H1 (cell line): ENCODE measurements at regions not wholly inside any gene's neighbourhood (a gene's known extent, or its start where the extent isn't known, plus 50 kb on each side); places are given as distances from the start of the nearest gene placed in this dataset.

Experiments
- CTCF ChIA-PET: fragments of 300-600 bp; sonication (Branson Sonifier 250); formaldehyde crosslinking; loops from one replicate; lab custom pipeline; 2021; ENCODE audit not compliant: partially characterized antibody; lab: Charles Lee
- POLR2A ChIA-PET: fragments of 300-600 bp; sonication (Branson Sonifier 250); formaldehyde crosslinking; loops from one replicate; lab custom pipeline; 2021; ENCODE audit warnings: inconsistent platforms; ENCODE audit not compliant: partially characterized antibody; lab: Charles Lee
- DNase-seq, 2 experiments: peaks; one replicate each; pipeline versions ENCODE4 v3.0.0 to v3.0.0-alpha.2; 2010 to 2022; ENCODE audit warnings: low spot score in 2 of 2, low read depth in 1 of 2, mixed read lengths in 1 of 2
- FAIRE-seq: peaks from 2 replicates; lab custom pipeline; 2011; peaks lifted over from hg19 to GRCh38; lab: Jason Lieb, UNC
- H2AFZ ChIP-seq: 2 replicates; pipeline ENCODE4 v1.8.1; 2012; ENCODE audit warnings: low read length, inconsistent platforms
- H2AK5ac ChIP-seq: 2 replicates; pipeline ENCODE4 v1.6.1; 2013; ENCODE audit warnings: low read depth, low read length
- H2BK120ac ChIP-seq: replicated peaks from 2 replicates; pipeline ENCODE3; 2013; ENCODE audit warnings: low read depth, low read length, inconsistent platforms
- H2BK12ac ChIP-seq: 2 replicates; pipeline ENCODE4 v1.6.1; 2013; ENCODE audit warnings: low read depth, low read length
- H2BK15ac ChIP-seq: 2 replicates; pipeline ENCODE4 v1.6.1; 2013; ENCODE audit warnings: low read length
- H2BK20ac ChIP-seq: 2 replicates; pipeline ENCODE4 v1.6.1; 2013; ENCODE audit warnings: low read length
- H2BK5ac ChIP-seq: 2 replicates; pipeline ENCODE4 v1.6.1; 2013; ENCODE audit warnings: low read depth, low read length
- H3K14ac ChIP-seq: 2 replicates; pipeline ENCODE4 v1.6.1; 2013; ENCODE audit warnings: inconsistent platforms; ENCODE audit not compliant: insufficient read length
- H3K18ac ChIP-seq: 2 replicates; pipeline ENCODE4 v1.6.1; 2013; ENCODE audit warnings: low read length; ENCODE audit errors: extremely low read depth
- H3K23ac ChIP-seq: 2 replicates; pipeline ENCODE4 v1.6.1; 2013; ENCODE audit warnings: inconsistent platforms; ENCODE audit not compliant: insufficient read length
- H3K23me2 ChIP-seq: 2 replicates; pipeline ENCODE4 v1.6.1; 2013; ENCODE audit warnings: low read depth, low read length
- H3K27ac ChIP-seq: 2 replicates; pipeline ENCODE4 v1.6.1; 2011; ENCODE audit warnings: low read depth, low read length, inconsistent platforms
- H3K27me3 ChIP-seq, 4 experiments: replicated peaks in 1 of 4; 1 replicate in 1 of 4; 2 replicates in 3 of 4; pipeline versions ENCODE4 v1.6.1 to v1.8.1; 2011 to 2013; ENCODE audit warnings: low read length in 3 of 4, mild to moderate bottlenecking in 3 of 4, inconsistent platforms in 2 of 4, mixed read lengths in 2 of 4, moderate library complexity in 1 of 4; ENCODE audit not compliant: control insufficient read depth in 3 of 4, insufficient read depth in 3 of 4; ENCODE audit errors: extremely low read depth in 1 of 4
- H3K36me3 ChIP-seq, 4 experiments: 2 replicates each; pipeline versions ENCODE4 v1.6.1 to v1.8.1; 2011 to 2013; ENCODE audit warnings: mild to moderate bottlenecking in 4 of 4, low read length in 3 of 4, moderate library complexity in 2 of 4, control low read depth in 1 of 4, inconsistent platforms in 1 of 4; ENCODE audit not compliant: insufficient read depth in 4 of 4, control insufficient read depth in 2 of 4
- H3K4ac ChIP-seq: replicated peaks from 2 replicates; pipeline ENCODE3; 2013; ENCODE audit warnings: low read length, low read depth, mixed read lengths, inconsistent platforms; ENCODE audit not compliant: insufficient read length
- H3K4me1 ChIP-seq, 4 experiments: replicated peaks in 1 of 4; 1 replicate in 1 of 4; 2 replicates in 3 of 4; pipeline versions ENCODE4 v1.6.1 to v1.8.1; 2011 to 2013; ENCODE audit warnings: low read length in 3 of 4, inconsistent platforms in 2 of 4, mixed read lengths in 1 of 4; ENCODE audit not compliant: insufficient read depth in 4 of 4, control insufficient read depth in 3 of 4
- H3K4me2 ChIP-seq, 2 experiments: 2 replicates each; pipeline versions ENCODE4 v1.6.1 to v1.8.1; 2011 to 2013; ENCODE audit warnings: low read depth in 2 of 2, low read length in 2 of 2, control low read depth in 1 of 2, inconsistent platforms in 1 of 2, mild to moderate bottlenecking in 1 of 2; ENCODE audit not compliant: insufficient read depth in 1 of 2
- H3K4me3 ChIP-seq, 4 experiments: fragments of 200-600, 300-600 bp in 1 of 4; sonication (generic), shearing (Covaris generic), sonication (Bioruptor Twin) in 1 of 4; 2 replicates each; pipeline versions ENCODE4 v1.5.1 to v1.8.1; 2011 to 2016; ENCODE audit warnings: low read length in 4 of 4, low read depth in 3 of 4, control low read depth in 2 of 4, inconsistent platforms in 2 of 4, mild to moderate bottlenecking in 2 of 4, mixed read lengths in 1 of 4, moderate library complexity in 1 of 4; ENCODE audit not compliant: insufficient read depth in 2 of 4; ENCODE audit errors: extremely low read depth in 1 of 4
- H3K56ac ChIP-seq: replicated peaks from 2 replicates; pipeline ENCODE3; 2013; ENCODE audit warnings: low read depth, mild to moderate bottlenecking, mixed read lengths, low read length, inconsistent platforms; ENCODE audit not compliant: insufficient read length
- H3K79me1 ChIP-seq: 2 replicates; pipeline ENCODE4 v1.6.1; 2013; ENCODE audit warnings: low read depth, low read length, control low read depth
- H3K79me2 ChIP-seq, 2 experiments: 2 replicates each; pipeline versions ENCODE4 v1.6.1 to v1.8.1; 2012 to 2013; ENCODE audit warnings: low read length in 2 of 2, mild to moderate bottlenecking in 2 of 2, inconsistent platforms in 1 of 2; ENCODE audit not compliant: insufficient read depth in 2 of 2, control insufficient read depth in 1 of 2
- H3K9ac ChIP-seq, 4 experiments: replicated peaks in 1 of 4; 1 replicate in 1 of 4; 2 replicates in 3 of 4; pipeline versions ENCODE4 v1.6.1 to v1.8.1; 2011 to 2013; ENCODE audit warnings: low read depth in 3 of 4, low read length in 3 of 4, control low read depth in 2 of 4, mild to moderate bottlenecking in 2 of 4, moderate library complexity in 2 of 4, inconsistent platforms in 1 of 4; ENCODE audit errors: extremely low read depth in 1 of 4
- H3K9me3 ChIP-seq, 2 experiments: 2 replicates each; pipeline versions ENCODE4 v1.6.1 to v1.8.1; 2012 to 2013; ENCODE audit warnings: mild to moderate bottlenecking in 2 of 2, moderate library complexity in 2 of 2, control low read depth in 1 of 2, inconsistent platforms in 1 of 2, low read depth in 1 of 2, low read length in 1 of 2, mixed read lengths in 1 of 2; ENCODE audit not compliant: insufficient read depth in 2 of 2
- H4K20me1 ChIP-seq, 2 experiments: replicated peaks in 1 of 2; 2 replicates each; pipeline versions ENCODE3 to v1.8.1; 2011 to 2013; ENCODE audit warnings: inconsistent platforms in 2 of 2, low read length in 2 of 2, mild to moderate bottlenecking in 1 of 2; ENCODE audit not compliant: insufficient read depth in 2 of 2, control insufficient read depth in 1 of 2
- H4K5ac ChIP-seq: 2 replicates; pipeline ENCODE4 v1.6.1; 2013; ENCODE audit warnings: low read length, low read depth, mixed read lengths, inconsistent platforms; ENCODE audit not compliant: insufficient read length
- H4K8ac ChIP-seq: 2 replicates; pipeline ENCODE4 v1.8.0; 2013; ENCODE audit warnings: mild to moderate bottlenecking, moderate library complexity, low read length, inconsistent platforms; ENCODE audit not compliant: insufficient read depth; ENCODE audit errors: extremely low read depth
- H4K91ac ChIP-seq: replicated peaks from 2 replicates; pipeline ENCODE3; 2013; ENCODE audit warnings: low read length, mixed read lengths, inconsistent platforms; ENCODE audit not compliant: insufficient read length
- E2F6 ChIP-seq: IDR thresholded peaks from 2 replicates; pipeline ENCODE4 v1.6.1; 2012; ENCODE audit warnings: inconsistent platforms
- SP2 ChIP-seq: IDR thresholded peaks from 2 replicates; pipeline ENCODE4 v1.6.1; 2012; ENCODE audit warnings: mild to moderate bottlenecking, low read length, inconsistent platforms
- WGBS, 2 experiments: shearing (Covaris generic) in 1 of 2; methylation state at CpG; one replicate each; pipeline versions ENCODE4 v1.1.6 to v1.1.7; 2013 to 2015; ENCODE audit warnings: low lambda C conversion rate in 2 of 2, mixed read lengths in 2 of 2, inconsistent platforms in 1 of 2, low coverage in 1 of 2, missing lambda C conversion rate in 1 of 2; ENCODE audit not compliant: insufficient replicate concordance in 2 of 2, insufficient coverage in 1 of 2, insufficient read length in 1 of 2; ENCODE audit errors: extremely low coverage in 1 of 2, missing lambda C conversion rate in 1 of 2; 5-methylcytosine and 5-hydroxymethylcytosine counted together

DNA sequence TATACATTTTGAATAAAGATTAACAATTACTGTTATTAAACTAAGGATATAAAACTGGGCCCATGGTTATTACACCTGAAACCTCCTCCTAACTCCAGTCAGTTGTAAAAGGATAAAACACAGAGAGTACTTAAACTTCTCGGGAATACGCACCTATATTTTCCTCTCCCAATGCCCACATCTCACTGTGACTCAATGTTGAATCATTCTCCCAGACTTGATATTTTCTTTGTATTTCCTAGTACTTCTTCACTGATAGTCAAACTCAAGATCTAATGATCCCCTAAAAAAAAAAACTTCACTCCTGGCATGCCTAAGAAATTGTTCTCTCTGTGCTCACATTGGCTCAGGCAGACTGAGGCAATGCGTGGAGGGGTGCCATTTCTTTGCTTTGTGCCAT lies 212.5 kb upstream of the DKK2 start:
- TF ChIP-seq SP2 (no peak), E2F6 (no peak)
- TF ChIP-seq, all 59 proteins: peak for 0
- POLR2A ChIA-PET: interaction anchor here (0.7 kb wide), 1 partner anchor 11 kb away, joined by 3 read pairs; no protein-coding TSS in a partner anchor
- H2AFZ ChIP-seq: no peak overlapping the region
- no peaks in the 10 kb centered on the region for H3K79me2 ChIP-seq
- no peak overlapping the region for H3K18ac ChIP-seq
- H2BK12ac ChIP-seq: no peak overlapping the region
- DNase-seq (no peak), FAIRE-seq (no peak)
- no peaks in the 10 kb centered on the region for H3K27me3 ChIP-seq
- CTCF ChIA-PET: interaction anchor here (1.3 kb wide), 1 partner anchor 105 kb away, joined by 5 read pairs; no protein-coding TSS in a partner anchor
- no peaks in the 10 kb centered on the region for H4K20me1 ChIP-seq
- H2BK120ac ChIP-seq: no peak overlapping the region
- no peaks in the 10 kb centered on the region for H3K9me3 ChIP-seq
- no peak overlapping the region for H2BK5ac ChIP-seq
- no peaks in the 10 kb centered on the region for H3K79me1 ChIP-seq
- H3K4me2 ChIP-seq: no peak overlapping the region
- H4K91ac ChIP-seq: no peak overlapping the region
- H2AK5ac ChIP-seq: no peak overlapping the region
- H3K36me3 ChIP-seq: no peaks in the 10 kb centered on the region
- no peak overlapping the region for H3K4ac ChIP-seq
- H2BK15ac ChIP-seq: no peak overlapping the region
- H2BK20ac ChIP-seq: no peak overlapping the region
- H4K8ac ChIP-seq: no peak overlapping the region
- no peak overlapping the region for H3K14ac ChIP-seq
- no peak overlapping the region for H3K23ac ChIP-seq
- no peak overlapping the region for H4K5ac ChIP-seq
- H3K4me3 ChIP-seq: no peak overlapping the region
- H3K4me1 ChIP-seq: no peaks in the 10 kb centered on the region
- no peak overlapping the region for H3K27ac ChIP-seq
- no peak overlapping the region for H3K56ac ChIP-seq
- H3K9ac ChIP-seq: no peak overlapping the region
- H3K23me2 ChIP-seq: no peaks in the 10 kb centered on the region
- 86% methylated on average over 3 of the region's 3 CpGs; no CpG with 5 or more reads in 1 of the 2 experiments for WGBS, 2 experiments
